HEK293 (cell line): ENCODE measurements at regions not wholly inside any gene's neighbourhood (a gene's known extent, or its start where the extent isn't known, plus 50 kb on each side); places are given as distances from the start of the nearest gene placed in this dataset.

Experiments
- ZBTB1 ChIP-seq: fragments of 450-650 bp; formaldehyde crosslinking; IDR thresholded peaks from 2 replicates; pipeline ENCODE4 v1.5.1; 2016; ENCODE audit warnings: missing biosample characterization, missing genetic modification characterization
- ZBTB44 ChIP-seq: fragments of 450-650 bp; IDR thresholded peaks from 2 replicates; pipeline ENCODE4 v1.5.1; 2018; ENCODE audit warnings: missing biosample characterization, mild to moderate bottlenecking, missing genetic modification characterization
- ZNF175 ChIP-seq: fragments of 450-650 bp; formaldehyde crosslinking; IDR thresholded peaks from 2 replicates; pipeline ENCODE4 v1.5.1; 2016; ENCODE audit warnings: missing biosample characterization, missing genetic modification characterization
- ZNF670 ChIP-seq: fragments of 450-650 bp; formaldehyde crosslinking; IDR thresholded peaks from 2 replicates; pipeline ENCODE4 v1.5.1; 2016; ENCODE audit warnings: missing biosample characterization, missing genetic modification characterization, low read depth

- TF ChIP-seq ZNF670 (tag by site-specific recombination), result no peak
- TF ChIP-seq ZNF175 (tag by site-specific recombination), result no peak
- TF ChIP-seq ZBTB1, result no peak
- no peak for TF ChIP-seq ZBTB44 (tag by site-specific recombination)
Measured at GRCh38 chr9:101970609-101971008, 232.2 kb upstream of the GRIN3A start.
